OCI-LY1 (cell line): ENCODE measurements at regions not wholly inside any gene's neighbourhood (a gene's known extent, or its start where the extent isn't known, plus 50 kb on each side); places are given as distances from the start of the nearest gene placed in this dataset.

Experiments
- EZH2 ChIP-seq: fragments of 200-600 bp; sonication (generic), shearing (Covaris generic); IDR thresholded peaks from 2 replicates; pipeline ENCODE4 v1.8.0; 2017; ENCODE audit warnings: borderline replicate concordance, mixed run types, mild to moderate bottlenecking, antibody characterized with exemption, low read length, moderate library complexity, mixed read lengths
- TF ChIP-seq, protein P1 (sequence below): fragments of 200-600 bp; sonication (generic), shearing (Covaris generic); IDR thresholded peaks from 2 replicates; pipeline ENCODE4 v1.5.1; 2017; ENCODE audit warnings: mild to moderate bottlenecking, antibody characterized with exemption, low read length, moderate library complexity, mixed read lengths

DNA sequence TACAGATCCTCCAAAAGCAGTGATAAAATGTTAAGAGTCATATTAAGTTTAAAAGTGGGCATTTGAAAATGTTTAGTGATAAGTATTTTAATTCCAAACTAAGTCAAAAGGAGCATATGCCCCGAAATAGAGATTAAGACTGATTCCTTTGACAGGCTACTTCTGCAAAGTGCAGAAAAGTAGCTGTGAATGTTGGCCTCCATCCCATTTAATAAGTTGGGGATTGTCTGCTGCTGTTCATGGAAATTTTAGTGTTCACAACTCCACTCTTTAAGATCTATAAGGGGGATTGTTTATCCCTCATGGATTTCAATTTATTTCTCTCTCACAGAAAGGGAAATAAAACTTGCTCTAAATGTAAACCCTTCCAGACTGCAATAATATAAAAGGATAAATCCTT, 278.3 kb downstream of the KCTD12 start:
- TF ChIP-seq, protein P1, sequence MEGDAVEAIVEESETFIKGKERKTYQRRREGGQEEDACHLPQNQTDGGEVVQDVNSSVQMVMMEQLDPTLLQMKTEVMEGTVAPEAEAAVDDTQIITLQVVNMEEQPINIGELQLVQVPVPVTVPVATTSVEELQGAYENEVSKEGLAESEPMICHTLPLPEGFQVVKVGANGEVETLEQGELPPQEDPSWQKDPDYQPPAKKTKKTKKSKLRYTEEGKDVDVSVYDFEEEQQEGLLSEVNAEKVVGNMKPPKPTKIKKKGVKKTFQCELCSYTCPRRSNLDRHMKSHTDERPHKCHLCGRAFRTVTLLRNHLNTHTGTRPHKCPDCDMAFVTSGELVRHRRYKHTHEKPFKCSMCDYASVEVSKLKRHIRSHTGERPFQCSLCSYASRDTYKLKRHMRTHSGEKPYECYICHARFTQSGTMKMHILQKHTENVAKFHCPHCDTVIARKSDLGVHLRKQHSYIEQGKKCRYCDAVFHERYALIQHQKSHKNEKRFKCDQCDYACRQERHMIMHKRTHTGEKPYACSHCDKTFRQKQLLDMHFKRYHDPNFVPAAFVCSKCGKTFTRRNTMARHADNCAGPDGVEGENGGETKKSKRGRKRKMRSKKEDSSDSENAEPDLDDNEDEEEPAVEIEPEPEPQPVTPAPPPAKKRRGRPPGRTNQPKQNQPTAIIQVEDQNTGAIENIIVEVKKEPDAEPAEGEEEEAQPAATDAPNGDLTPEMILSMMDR, result no peak
- TF ChIP-seq EZH2, result no peak
